WTC11 (cell line): ENCODE measurements at regions not wholly inside any gene's neighbourhood (a gene's known extent, or its start where the extent isn't known, plus 50 kb on each side); places are given as distances from the start of the nearest gene placed in this dataset.
A peak's percentile ranks its signal among the peaks of the same experiment; 100 is the strongest.

Source experiments
- ATAC-seq: fragments of 200-7000 bp; cut with Tn5 transposase; 2 replicates; pipeline ENCODE4 v1.10.0; 2021; ENCODE audit warnings: mild to moderate bottlenecking, moderate library complexity
- CTCF ChIA-PET: fragments of 300-600 bp; sonication (Branson Sonifier 250); formaldehyde crosslinking; loops from one replicate; lab custom pipeline; 2021; ENCODE audit warnings: antibody characterized with exemption; lab: Charles Lee
- POLR2A ChIA-PET: fragments of 350-600 bp; sonication (Branson Sonifier 250); formaldehyde crosslinking; loops from one replicate; lab custom pipeline; 2021; ENCODE audit warnings: antibody characterized with exemption; lab: Charles Lee
- DNase-seq: peaks from one replicate; pipeline ENCODE4 v3.0.0; 2021; ENCODE audit warnings: low spot score
- H3K27ac Mint-ChIP-seq: 2 replicates; pipeline ENCODE4 v1.8.0; 2021; ENCODE audit warnings: mixed read lengths
- H3K27me3 Mint-ChIP-seq: 2 replicates; pipeline ENCODE4 v1.8.0; 2021; ENCODE audit warnings: low read depth, mild to moderate bottlenecking, moderate library complexity, mixed read lengths
- H3K36me3 Mint-ChIP-seq: 2 replicates; pipeline ENCODE4 v1.8.0; 2021; ENCODE audit warnings: mixed read lengths
- H3K4me1 Mint-ChIP-seq: 2 replicates; pipeline ENCODE4 v1.8.0; 2022; ENCODE audit warnings: mixed read lengths
- H3K4me3 Mint-ChIP-seq: 2 replicates; pipeline ENCODE4 v1.8.0; 2021; ENCODE audit warnings: mild to moderate bottlenecking, moderate library complexity, mixed read lengths
- H3K9me3 Mint-ChIP-seq: 2 replicates; pipeline ENCODE4 v1.8.0; 2021; ENCODE audit warnings: mixed read lengths
- AR ChIP-seq: fragments of 250-450 bp; sonication (Bioruptor Pico); IDR thresholded peaks from 2 replicates; pipeline ENCODE4 v1.9.0; 2021; ENCODE audit warnings: mild to moderate bottlenecking
- E2F5 ChIP-seq: sonication (generic); formaldehyde crosslinking; IDR thresholded peaks from 2 replicates; pipeline ENCODE4 v1.8.1; 2022; ENCODE audit warnings: mild to moderate bottlenecking, moderate library complexity, missing genetic modification reagents
- EMX1 ChIP-seq: fragments of 250-450 bp; sonication (Bioruptor Pico); IDR thresholded peaks from 2 replicates; pipeline ENCODE4 v1.8.0; 2021; ENCODE audit warnings: mild to moderate bottlenecking
- ESRRA ChIP-seq: sonication (generic); formaldehyde crosslinking; IDR thresholded peaks from 2 replicates; pipeline ENCODE4 v1.8.1; 2022; ENCODE audit warnings: mild to moderate bottlenecking, missing genetic modification reagents, borderline replicate concordance
- ETV6 ChIP-seq: sonication (generic); formaldehyde crosslinking; IDR thresholded peaks from 2 replicates; pipeline ENCODE4 v1.8.1; 2022; ENCODE audit warnings: mild to moderate bottlenecking, missing genetic modification reagents
- FOXK1 ChIP-seq: sonication (generic); formaldehyde crosslinking; IDR thresholded peaks from 2 replicates; pipeline ENCODE4 v1.8.0; 2022; ENCODE audit warnings: mild to moderate bottlenecking, moderate library complexity, missing genetic modification reagents
- GRHL2 ChIP-seq: fragments of 250-450 bp; sonication (Bioruptor Pico); IDR thresholded peaks from 2 replicates; pipeline ENCODE4 v1.8.0; 2022; ENCODE audit warnings: mild to moderate bottlenecking, moderate library complexity; ENCODE audit not compliant: insufficient replicate concordance, severe bottlenecking
- IRF1 ChIP-seq: sonication (generic); formaldehyde crosslinking; IDR thresholded peaks from 2 replicates; pipeline ENCODE4 v1.8.0; 2023; ENCODE audit warnings: missing genetic modification reagents
- KAT7 ChIP-seq: sonication (generic); formaldehyde crosslinking; IDR thresholded peaks from 2 replicates; pipeline ENCODE4 v1.8.1; 2023; ENCODE audit warnings: missing genetic modification reagents, mild to moderate bottlenecking, borderline replicate concordance
- SMAD4 ChIP-seq: sonication (generic); formaldehyde crosslinking; IDR thresholded peaks from 2 replicates; pipeline ENCODE4 v1.8.0; 2022; ENCODE audit warnings: mild to moderate bottlenecking, missing genetic modification reagents
- SP1 ChIP-seq: sonication (generic); formaldehyde crosslinking; conservative IDR thresholded peaks from 2 replicates; pipeline ENCODE4 v1.8.1; 2022; ENCODE audit warnings: missing genetic modification reagents
- TCF7 ChIP-seq: sonication (generic); formaldehyde crosslinking; IDR thresholded peaks from 2 replicates; pipeline ENCODE4 v1.8.0; 2022; ENCODE audit warnings: mild to moderate bottlenecking, low read depth, missing genetic modification reagents, moderate library complexity
- ZBTB43 ChIP-seq: sonication (generic); formaldehyde crosslinking; IDR thresholded peaks from 2 replicates; pipeline ENCODE4 v1.8.1; 2023; ENCODE audit warnings: mild to moderate bottlenecking, missing genetic modification reagents
- ZNF121 ChIP-seq: sonication (generic); formaldehyde crosslinking; IDR thresholded peaks from 2 replicates; pipeline ENCODE4 v1.8.0; 2023; ENCODE audit warnings: missing genetic modification reagents
- ZNF138 ChIP-seq: sonication (generic); formaldehyde crosslinking; conservative IDR thresholded peaks from 2 replicates; pipeline ENCODE4 v1.8.1; 2022; ENCODE audit warnings: mild to moderate bottlenecking, moderate library complexity, missing genetic modification reagents
- ZNF281 ChIP-seq: sonication (generic); formaldehyde crosslinking; IDR thresholded peaks from 2 replicates; pipeline ENCODE4 v1.8.0; 2023; ENCODE audit warnings: mild to moderate bottlenecking, missing genetic modification reagents
- ZNF396 ChIP-seq: fragments of 250-450 bp; sonication (Bioruptor Pico); IDR thresholded peaks from 2 replicates; pipeline ENCODE4 v1.8.0; 2021; ENCODE audit warnings: mild to moderate bottlenecking, moderate library complexity, borderline replicate concordance
- ZNF416 ChIP-seq: fragments of 250-450 bp; sonication (Bioruptor Pico); IDR thresholded peaks from 2 replicates; pipeline ENCODE4 v1.9.0; 2021; ENCODE audit warnings: mild to moderate bottlenecking, inconsistent platforms
- ZNF425 ChIP-seq: fragments of 250-450 bp; sonication (Bioruptor Pico); conservative IDR thresholded peaks from 2 replicates; pipeline ENCODE4 v1.9.0; 2021; ENCODE audit warnings: mild to moderate bottlenecking

- ChIA-PET POLR2A (no interaction called here), CTCF (no interaction called here)
- no peak for ATAC-seq
- Mint-ChIP-seq H3K4me3 (no peak overlapping the region), H3K9me3 (peaks cover 5% of the 10 kb centered on the region), H3K27ac (no peak overlapping the region), H3K27me3 (no peaks in the 10 kb centered on the region), H3K4me1 (peaks cover 21% of the 10 kb centered on the region), H3K36me3 (no peaks in the 10 kb centered on the region)
- TF ChIP-seq ESRRA (CRISPR knock-in tag) = no peak
- TF ChIP-seq EMX1 (CRISPR knock-in tag) = no peak
- no peak for TF ChIP-seq ETV6
- TF ChIP-seq ZNF396 (CRISPR knock-in tag) = no peak
- TF ChIP-seq TCF7 (CRISPR knock-in tag) = no peak
- no peak for TF ChIP-seq ZNF121 (CRISPR knock-in tag)
- TF ChIP-seq ZBTB43 = no peak
- TF ChIP-seq KAT7 (CRISPR knock-in tag) = no peak
- TF ChIP-seq SP1 (CRISPR knock-in tag) = no peak
- TF ChIP-seq IRF1 (CRISPR knock-in tag) = no peak
- no peak for TF ChIP-seq GRHL2 (CRISPR knock-in tag)
- no peak for TF ChIP-seq E2F5 (CRISPR knock-in tag)
- TF ChIP-seq ZNF281 (CRISPR knock-in tag) = no peak
- no peak for TF ChIP-seq ZNF416 (CRISPR knock-in tag)
- TF ChIP-seq AR (CRISPR knock-in tag) = no peak
- no peak for DNase-seq
These were observed 716.4 kb downstream of the FSCB start for GRCh38 chr14:43790681-43791080.

GRCh38 chr14:43789458-43789857, 717.6 kb downstream of the FSCB start:
- Mint-ChIP-seq H3K27ac (no peak overlapping the region), H3K4me1 (peaks cover 22% of the 10 kb centered on the region), H3K36me3 (no peaks in the 10 kb centered on the region), H3K4me3 (no peak overlapping the region), H3K9me3 (no peaks in the 10 kb centered on the region), H3K27me3 (no peaks in the 10 kb centered on the region)
- ATAC-seq (peak; percentile 44; the same call in 1 of the 2 replicates), DNase-seq (no peak)
- POLR2A ChIA-PET = no interaction called here
- CTCF ChIA-PET = no interaction called here
- TF ChIP-seq ZNF425 = no peak
- no peak for TF ChIP-seq AR (CRISPR knock-in tag)
- no peak for TF ChIP-seq SMAD4 (CRISPR knock-in tag)
- TF ChIP-seq ZNF138 (CRISPR knock-in tag) = no peak
- no peak for TF ChIP-seq FOXK1 (CRISPR knock-in tag)
